AG09319 (cell line): ENCODE measurements at regions not wholly inside any gene's neighbourhood (a gene's known extent, or its start where the extent isn't known, plus 50 kb on each side); places are given as distances from the start of the nearest gene placed in this dataset.

Source experiments
- DNase-seq: peaks from one replicate; pipeline ENCODE4 v3.0.0-alpha.2; 2010; ENCODE audit warnings: low read depth; ENCODE audit errors: extremely low read depth
- TF ChIP-seq, protein P1 (sequence below): IDR thresholded peaks from 2 replicates; pipeline ENCODE4 v1.5.1; 2011; ENCODE audit warnings: low read depth, mild to moderate bottlenecking, inconsistent platforms, low read length, moderate library complexity

- DNase-seq, result no peak
- TF ChIP-seq, protein P1, sequence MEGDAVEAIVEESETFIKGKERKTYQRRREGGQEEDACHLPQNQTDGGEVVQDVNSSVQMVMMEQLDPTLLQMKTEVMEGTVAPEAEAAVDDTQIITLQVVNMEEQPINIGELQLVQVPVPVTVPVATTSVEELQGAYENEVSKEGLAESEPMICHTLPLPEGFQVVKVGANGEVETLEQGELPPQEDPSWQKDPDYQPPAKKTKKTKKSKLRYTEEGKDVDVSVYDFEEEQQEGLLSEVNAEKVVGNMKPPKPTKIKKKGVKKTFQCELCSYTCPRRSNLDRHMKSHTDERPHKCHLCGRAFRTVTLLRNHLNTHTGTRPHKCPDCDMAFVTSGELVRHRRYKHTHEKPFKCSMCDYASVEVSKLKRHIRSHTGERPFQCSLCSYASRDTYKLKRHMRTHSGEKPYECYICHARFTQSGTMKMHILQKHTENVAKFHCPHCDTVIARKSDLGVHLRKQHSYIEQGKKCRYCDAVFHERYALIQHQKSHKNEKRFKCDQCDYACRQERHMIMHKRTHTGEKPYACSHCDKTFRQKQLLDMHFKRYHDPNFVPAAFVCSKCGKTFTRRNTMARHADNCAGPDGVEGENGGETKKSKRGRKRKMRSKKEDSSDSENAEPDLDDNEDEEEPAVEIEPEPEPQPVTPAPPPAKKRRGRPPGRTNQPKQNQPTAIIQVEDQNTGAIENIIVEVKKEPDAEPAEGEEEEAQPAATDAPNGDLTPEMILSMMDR, result no peak
Observed at GRCh38 chr12:17695495-17695894, 394.5 kb downstream of the RERGL start.

DNA sequence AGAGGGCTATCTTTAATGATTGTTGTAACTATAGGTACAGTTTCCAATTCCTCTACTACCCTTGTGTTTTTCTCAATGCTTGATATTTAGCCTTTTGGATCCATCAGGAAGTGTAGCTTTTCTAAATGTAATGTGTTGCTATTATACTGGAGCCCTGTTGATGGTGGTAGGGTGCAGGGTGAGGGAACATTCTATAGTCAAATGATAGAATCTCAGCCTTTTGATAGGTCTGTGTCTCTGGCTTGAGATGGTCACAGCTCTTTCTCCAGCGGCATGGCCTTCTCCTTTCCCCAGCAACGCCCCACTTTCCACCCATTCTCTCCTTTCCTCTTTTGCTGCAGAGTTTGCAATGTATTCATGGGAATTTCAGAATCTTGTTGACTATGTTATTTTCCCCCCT lies 398.6 kb downstream of the RERGL start:
- no peak for DNase-seq
- TF ChIP-seq, protein P1, result no peak

- DNase-seq, result no peak
- TF ChIP-seq, protein P1, result no peak
Observed at GRCh38 chr12:17680220-17680619, 409.8 kb downstream of the RERGL start.

DNA sequence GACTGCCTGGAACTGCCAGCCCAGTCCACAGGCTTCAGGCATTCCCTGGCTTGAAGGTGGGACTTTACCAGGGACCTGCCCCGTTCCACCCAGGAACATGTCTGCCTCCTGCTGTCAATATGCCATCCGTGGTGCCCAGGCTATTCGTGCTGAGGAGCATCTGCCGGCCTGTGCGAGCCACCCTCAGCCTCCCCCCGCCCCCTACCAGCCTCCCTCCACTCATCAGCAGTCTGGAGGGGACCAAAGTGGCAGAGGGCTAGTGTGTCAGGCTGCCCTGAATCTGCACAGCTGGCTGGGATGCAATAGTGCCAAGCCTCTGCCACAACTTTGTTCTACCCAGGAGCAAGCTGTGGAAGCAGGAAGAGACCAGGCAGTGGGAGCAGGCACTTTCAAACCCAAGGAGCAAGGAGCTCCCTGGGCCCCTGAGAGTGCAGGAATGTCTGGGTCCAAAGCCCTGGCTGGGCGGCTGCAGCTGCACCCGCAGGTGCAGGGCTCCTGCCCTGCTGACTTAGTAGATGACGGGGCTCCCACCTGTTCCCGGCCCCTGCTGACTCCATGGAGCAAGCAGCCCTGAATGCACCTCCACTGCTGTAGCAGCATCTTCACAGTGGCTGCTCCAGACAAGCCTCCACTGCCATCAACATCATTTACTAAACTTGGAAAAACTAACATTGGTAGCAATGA lies 423.2 kb downstream of the RERGL start:
- TF ChIP-seq, protein P1, result no peak
- DNase-seq, result no peak

GRCh38 chr12:17665839-17666238 lies 424.2 kb downstream of the RERGL start:
- DNase-seq, result no peak

GRCh38 chr12:17661250-17661649 lies 428.7 kb downstream of the RERGL start:
- DNase-seq, result no peak

More at GRCh38 chr12:17665839-17666238, 424.2 kb downstream of the RERGL start:
- TF ChIP-seq, protein P1, result no peak

GRCh38 chr12:17652436-17652835 lies 437.6 kb downstream of the RERGL start:
- DNase-seq, result no peak
- TF ChIP-seq, protein P1, result no peak

More at GRCh38 chr12:17661250-17661649, 428.7 kb downstream of the RERGL start:
- TF ChIP-seq, protein P1, result no peak
